Activated CD8-positive, alpha-beta memory T cell treated with anti-CD3 and anti-CD28 coated beads, Interleukin-2, amount 50 U/mL, for 48 hours (primary cell): ENCODE measurements at regions not wholly inside any gene's neighbourhood (a gene's known extent, or its start where the extent isn't known, plus 50 kb on each side); places are given as distances from the start of the nearest gene placed in this dataset.

Experiments
- DNase-seq: peaks from one replicate; pipeline ENCODE4 v3.0.0-alpha.2; 2020

DNA sequence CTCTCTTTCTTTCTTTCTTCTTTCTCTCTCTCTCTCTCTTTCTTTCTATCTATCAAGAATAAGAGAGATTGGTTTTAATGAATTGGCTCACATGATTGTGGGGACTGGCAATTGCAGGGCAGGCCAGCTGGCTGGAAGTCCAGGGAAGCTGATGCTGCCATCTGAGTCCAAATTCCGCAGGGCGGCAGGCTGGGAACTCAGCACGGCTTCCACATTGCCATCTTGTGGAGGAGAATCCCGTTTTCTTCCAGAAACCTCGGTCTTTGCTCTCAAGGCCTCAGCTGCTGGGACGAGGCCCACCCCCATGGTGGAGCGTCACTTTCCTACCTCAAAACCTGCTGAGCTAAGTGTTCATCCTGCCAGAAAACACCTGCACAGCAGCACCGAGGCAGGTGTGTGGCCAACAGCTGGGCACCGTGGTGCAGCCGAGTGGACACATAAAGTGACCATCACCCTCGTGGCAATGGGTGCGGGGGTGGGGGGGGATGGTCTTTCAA lies 58.8 kb upstream of the SLCO4A1 start:
- no peak for DNase-seq

DNA sequence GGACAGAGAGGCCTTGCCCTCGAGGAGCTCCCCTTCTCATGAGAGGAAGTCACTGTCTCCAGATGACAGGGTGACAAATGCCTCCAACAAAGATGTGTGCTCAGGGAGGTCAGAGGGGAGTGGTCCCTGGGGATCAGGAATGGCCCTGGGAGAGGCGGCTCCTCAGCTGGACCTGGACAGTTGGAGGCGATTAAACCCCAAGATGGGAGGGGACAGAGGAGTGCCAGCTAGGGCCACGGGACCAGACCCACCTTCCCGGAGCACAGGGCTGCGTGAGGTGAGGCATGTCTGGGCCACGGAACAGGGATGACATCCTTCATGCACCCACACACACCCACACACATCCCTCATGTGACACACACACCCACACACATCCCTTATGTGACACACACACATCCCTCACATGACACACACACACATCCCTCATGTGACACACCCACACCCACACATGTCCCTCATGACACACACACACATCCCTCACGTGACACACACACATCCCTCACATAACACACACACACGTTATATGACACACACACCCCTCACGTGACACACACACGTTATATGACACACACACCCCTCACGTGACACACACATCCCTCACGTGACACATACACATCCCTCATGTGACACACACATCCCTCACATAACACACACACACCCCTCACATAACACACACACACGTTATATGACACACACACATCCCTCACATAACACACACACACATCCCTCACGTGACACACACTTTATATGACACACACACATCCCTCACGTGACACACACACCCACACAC lies 57.4 kb upstream of the SLCO4A1 start:
- no peak for DNase-seq

DNA sequence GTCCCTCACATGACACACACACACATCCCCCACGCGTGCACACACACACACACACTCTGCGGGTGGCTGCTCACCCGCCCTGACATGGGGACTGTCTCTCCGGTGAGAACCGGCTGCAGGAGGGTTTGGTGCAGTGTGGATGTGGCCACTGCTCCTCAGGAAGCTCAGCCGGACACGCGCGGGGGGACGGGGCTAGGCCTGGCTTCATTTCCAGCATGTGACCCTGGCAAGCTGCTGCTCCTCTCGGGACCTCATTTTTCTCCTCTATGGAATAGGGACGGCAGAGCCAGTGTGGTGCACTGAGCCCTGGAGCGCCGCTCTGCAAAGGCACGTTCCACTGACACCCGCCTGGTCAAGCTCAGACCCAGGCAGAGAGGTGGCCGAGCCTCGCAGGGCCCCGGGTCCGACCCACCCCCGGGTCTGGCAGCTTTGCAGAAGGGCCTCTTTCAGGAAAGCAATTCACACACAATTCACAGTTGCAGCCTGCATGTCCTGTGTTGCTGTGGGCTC lies 56.8 kb upstream of the SLCO4A1 start:
- DNase-seq: no peak

DNA sequence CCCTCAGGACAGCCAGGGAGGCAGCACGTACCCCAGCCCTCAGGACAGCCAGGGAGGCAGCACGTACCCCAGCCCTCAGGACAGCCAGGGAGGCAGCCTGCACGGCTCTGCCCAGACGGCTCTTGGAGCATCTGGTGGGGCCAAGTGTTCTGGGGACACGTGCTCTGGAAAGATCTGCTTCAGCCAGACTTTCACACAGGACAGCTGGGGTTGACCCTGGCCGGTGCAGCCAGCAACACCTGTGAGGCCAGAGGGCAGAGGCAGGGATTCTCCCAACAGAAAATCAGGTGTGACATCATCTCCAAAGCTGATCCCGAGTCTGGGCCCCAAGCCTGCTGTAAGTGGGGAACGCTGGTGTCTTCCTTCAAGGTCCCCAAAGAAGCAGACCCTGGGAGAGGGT lies 55.5 kb upstream of the SLCO4A1 start:
- DNase-seq: no peak

DNA sequence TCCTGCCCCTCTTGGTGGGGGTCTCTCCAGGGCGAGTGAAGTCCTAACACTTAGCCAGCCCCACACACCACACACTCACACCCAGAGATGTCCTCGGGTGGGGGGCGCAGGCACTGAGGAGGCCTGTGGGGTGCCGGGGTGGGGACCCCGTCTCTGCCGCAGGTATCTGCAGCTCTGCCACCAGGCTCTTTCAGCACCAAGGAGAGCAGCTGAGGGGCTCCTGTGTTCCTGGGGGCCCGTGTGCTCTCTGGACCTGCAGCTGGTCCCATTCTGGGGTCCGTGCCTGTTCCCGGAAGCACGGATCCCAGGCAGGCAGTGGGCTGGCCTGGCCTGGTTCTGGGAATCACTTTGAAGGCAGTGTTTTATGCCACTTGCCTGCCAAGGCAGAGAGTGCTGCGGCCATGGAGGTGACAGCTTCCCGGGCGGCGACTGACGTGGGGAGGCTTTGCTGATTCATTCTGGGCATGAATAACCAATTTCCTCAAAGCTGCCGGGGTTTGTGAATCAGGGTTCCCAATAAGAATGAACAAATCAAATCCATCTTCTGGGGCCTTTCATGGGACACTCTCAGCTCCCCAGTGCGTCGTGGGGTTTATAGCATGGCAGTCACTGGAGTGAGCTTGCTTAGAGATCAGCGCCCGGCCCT lies 54.4 kb upstream of the SLCO4A1 start:
- peak; percentile 61 for DNase-seq

DNA sequence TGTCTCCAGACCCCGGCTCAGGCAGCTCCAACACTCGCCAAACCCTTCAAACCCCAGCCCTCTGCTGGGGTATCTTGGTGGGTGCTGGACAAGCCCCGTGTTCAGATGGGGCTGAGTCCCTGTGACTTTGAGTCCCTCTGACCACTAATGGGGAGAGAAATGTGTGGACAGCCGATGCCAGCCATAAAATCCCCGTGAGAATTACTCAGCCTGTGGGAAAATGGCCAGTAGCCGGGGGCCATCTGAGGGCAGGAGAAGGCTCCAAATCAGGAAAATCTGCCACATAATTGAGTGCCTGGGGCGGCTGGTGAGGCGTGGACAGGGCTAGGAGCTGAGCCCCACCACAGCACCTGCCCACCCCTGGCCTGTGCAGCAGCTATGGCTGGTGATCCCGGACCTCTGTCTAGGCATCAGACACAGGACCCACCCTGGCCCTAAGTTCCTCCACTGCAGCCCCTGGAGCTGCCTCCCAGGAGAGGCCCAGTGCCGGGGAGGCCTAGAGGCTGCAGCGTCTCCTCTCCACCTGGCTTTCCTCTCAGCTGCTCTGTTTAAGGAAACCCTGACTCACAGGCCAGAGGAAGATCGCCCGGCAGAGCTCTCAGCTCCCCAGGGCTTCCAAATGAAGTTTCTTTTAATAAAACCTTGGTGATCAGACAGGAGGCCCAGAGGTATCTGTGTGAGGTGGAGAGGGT lies 53.7 kb upstream of the SLCO4A1 start:
- DNase-seq: no peak

DNA sequence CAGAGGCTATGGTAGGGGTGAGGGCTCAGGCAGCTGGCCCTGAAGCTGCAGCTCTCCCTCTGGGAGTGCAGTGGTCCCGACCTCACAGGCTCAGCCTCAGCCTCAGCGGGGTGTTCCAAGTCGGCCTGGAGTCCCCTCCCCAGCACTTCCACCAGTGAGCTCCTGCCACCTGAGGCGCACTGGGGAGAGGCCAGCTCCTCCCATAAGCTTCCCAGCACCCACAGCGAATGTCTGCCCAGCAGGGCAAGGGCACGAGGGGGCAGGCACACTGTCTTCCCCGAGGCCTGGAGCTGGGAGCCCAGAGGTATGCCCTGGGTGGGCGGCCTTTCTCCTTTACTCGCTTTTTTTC lies 53.2 kb upstream of the SLCO4A1 start:
- no peak for DNase-seq

DNA sequence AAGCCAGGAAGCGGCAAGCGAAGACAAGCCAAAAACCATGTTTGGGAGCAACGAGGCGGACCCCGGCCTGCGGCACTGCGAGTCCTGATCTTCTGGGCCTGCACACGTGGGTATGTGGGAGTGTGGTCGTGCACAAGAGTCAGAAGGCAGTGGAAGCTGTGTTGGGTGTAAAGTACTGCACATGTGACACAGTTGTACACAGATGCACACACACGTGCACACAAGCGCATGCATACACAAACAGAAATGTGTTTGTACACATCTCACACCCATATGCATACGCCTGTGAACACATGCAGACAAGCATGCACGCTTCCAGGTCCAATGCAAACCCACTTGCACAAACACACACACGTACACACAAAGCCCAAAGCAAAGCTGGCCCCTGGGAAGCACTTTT lies 52.6 kb upstream of the SLCO4A1 start:
- DNase-seq: no peak

DNA sequence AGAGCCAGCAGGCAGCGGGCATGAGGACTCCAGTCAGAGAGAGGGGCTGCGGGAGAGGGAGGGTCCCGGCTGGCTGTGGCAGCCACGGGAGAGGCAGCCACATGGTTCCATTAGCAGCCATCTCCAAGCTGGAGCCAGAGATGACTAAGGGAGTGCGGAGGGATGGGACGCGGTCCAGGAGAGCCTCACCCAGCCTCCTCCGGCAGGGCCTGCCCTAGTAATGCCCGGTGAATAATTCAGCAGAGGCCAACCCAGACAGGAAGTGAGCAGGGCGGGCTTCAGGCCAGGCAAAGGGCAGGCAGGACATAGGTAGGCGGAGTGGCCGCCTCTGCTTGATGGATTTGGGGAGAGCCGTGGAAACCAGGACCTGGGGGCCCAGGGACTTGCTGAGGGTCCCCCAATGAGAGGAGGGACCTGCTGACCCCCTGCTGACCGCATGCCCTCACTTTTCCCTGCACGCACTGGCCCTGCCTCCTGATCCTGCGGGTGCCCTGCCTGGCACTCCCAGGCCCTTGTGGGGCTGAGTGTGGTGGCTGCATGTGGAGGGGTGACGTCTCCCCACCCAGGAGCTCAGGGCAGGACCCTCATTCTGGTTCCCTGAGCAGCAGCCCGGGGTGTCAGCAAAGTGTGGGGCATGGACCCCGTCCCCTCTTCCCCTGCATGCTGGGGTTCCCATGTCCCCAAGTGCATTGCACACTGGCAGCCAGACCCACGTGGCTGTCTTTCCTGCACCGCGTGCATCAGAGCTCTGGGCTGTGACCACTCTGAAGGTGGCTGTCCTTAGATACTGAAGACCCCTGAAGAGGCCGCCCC lies 51.8 kb upstream of the SLCO4A1 start:
- DNase-seq: no peak

DNA sequence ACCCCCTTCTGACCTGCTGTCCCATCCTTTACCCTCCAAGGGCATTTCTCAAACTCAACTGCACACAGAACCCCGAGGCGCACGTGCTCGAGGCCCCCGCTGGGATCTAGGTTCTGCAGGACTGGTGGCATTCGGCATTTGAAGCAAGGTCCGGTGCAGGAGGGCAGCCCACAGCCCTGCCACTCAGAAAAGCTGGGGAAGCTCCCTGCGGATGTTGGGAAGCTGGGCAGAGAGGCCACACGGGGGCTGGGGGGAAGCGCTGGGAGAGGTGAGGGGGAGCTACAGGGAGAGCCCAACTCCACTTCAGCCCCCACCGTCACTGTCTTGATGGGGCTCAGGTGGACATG lies 51.2 kb upstream of the SLCO4A1 start:
- DNase-seq: no peak

DNA sequence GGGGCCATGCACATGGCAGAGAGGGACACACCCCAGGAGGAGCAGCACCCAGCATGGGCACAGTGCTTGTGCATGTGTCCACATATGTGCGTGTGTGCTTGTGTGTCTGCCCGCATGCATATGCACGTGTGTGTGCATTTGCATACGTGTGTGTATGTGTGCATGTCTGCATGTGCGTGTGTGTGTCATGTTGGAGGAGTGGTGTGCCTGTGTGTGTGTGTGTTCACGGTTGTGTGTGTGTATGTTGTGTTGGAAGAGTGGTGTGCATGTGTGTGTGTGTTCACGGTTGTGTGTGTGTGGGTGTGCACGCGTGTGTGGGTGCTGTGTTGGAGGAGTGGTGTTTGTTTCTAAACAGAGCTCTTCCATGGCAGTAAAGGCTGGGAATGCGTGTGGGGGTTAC lies 50.7 kb upstream of the SLCO4A1 start:
- DNase-seq: no peak
